SU-DHL-6 (cell line): ENCODE measurements at regions not wholly inside any gene's neighbourhood (a gene's known extent, or its start where the extent isn't known, plus 50 kb on each side); places are given as distances from the start of the nearest gene placed in this dataset.

Experiments
- H2AFZ ChIP-seq: fragments of 200-600 bp; sonication (generic); 2 replicates; pipeline ENCODE4 v1.6.1; 2014; ENCODE audit warnings: low read depth, mild to moderate bottlenecking, moderate library complexity, mixed read lengths, antibody characterized with exemption, low read length; ENCODE audit not compliant: severe bottlenecking
- H3F3A ChIP-seq: fragments of 200-600 bp; shearing (Covaris generic); 2 replicates; pipeline ENCODE4 v1.6.0; 2016; ENCODE audit warnings: antibody characterized with exemption, mild to moderate bottlenecking; ENCODE audit not compliant: insufficient read depth
- H3K27ac ChIP-seq: fragments of 200-600 bp; sonication (generic); 2 replicates; pipeline ENCODE4 v1.5.1; 2016; ENCODE audit warnings: low read depth, mild to moderate bottlenecking, low read length, moderate library complexity, mixed read lengths
- H3K27me3 ChIP-seq: fragments of 200-600 bp; sonication (generic), shearing (Covaris generic); 2 replicates; pipeline ENCODE4 v1.6.0; 2014; ENCODE audit warnings: mild to moderate bottlenecking, low read length
- H3K36me3 ChIP-seq: fragments of 200-600 bp; sonication (generic); 2 replicates; pipeline ENCODE4 v1.6.1; 2014; ENCODE audit warnings: mild to moderate bottlenecking, low read length, mixed read lengths
- H3K4me2 ChIP-seq: fragments of 300-600, 200-600 bp; shearing (Covaris generic), sonication (generic); 2 replicates; pipeline ENCODE4 v1.6.0; 2014; ENCODE audit warnings: low read length, low read depth, mild to moderate bottlenecking; ENCODE audit not compliant: poor library complexity, severe bottlenecking
- H3K4me3 ChIP-seq: fragments of 200-600 bp; sonication (generic); 2 replicates; pipeline ENCODE4 v1.5.1; 2014; ENCODE audit warnings: antibody characterized with exemption, low read length, mild to moderate bottlenecking, mixed read lengths; ENCODE audit not compliant: insufficient read depth, poor library complexity, severe bottlenecking
- H3K79me2 ChIP-seq: fragments of 200-600 bp; sonication (generic); 2 replicates; pipeline ENCODE4 v1.6.1; 2014; ENCODE audit warnings: mild to moderate bottlenecking, low read length, moderate library complexity; ENCODE audit not compliant: insufficient read depth
- H3K9ac ChIP-seq: fragments of 200-600 bp; sonication (generic); 2 replicates; pipeline ENCODE4 v1.7.0; 2014; ENCODE audit warnings: mild to moderate bottlenecking, low read length
- H3K9me2 ChIP-seq: fragments of 200-600 bp; sonication (generic); replicated peaks from 2 replicates; pipeline ENCODE4 v1.6.1; 2014; ENCODE audit warnings: low read length; ENCODE audit not compliant: insufficient read depth
- H3K9me3 ChIP-seq: fragments of 200-600 bp; sonication (generic); 2 replicates; pipeline ENCODE4 v1.6.1; 2014; ENCODE audit warnings: low read length, mixed read lengths; ENCODE audit not compliant: insufficient read depth
- H4K20me1 ChIP-seq: fragments of 200-600 bp; sonication (generic); 2 replicates; pipeline ENCODE4 v1.6.1; 2014; ENCODE audit warnings: low read depth, mild to moderate bottlenecking, antibody characterized with exemption, low read length, moderate library complexity, mixed read lengths
- CTCF ChIP-seq: fragments of 200-600 bp; sonication (generic); IDR thresholded peaks from one replicate; pipeline ENCODE4 v1.5.1; 2017; ENCODE audit warnings: antibody characterized with exemption, mild to moderate bottlenecking, low read length, moderate library complexity; ENCODE audit not compliant: insufficient read depth, poor library complexity, severe bottlenecking
- EZH2phosphoT487 ChIP-seq: fragments of 200-600 bp; sonication (generic), shearing (Covaris generic); conservative IDR thresholded peaks from 2 replicates; pipeline ENCODE4 v1.6.1; 2018; ENCODE audit warnings: mild to moderate bottlenecking, antibody characterized with exemption, low read length, moderate library complexity, mixed read lengths

- no peak overlapping the region for H3K4me3 ChIP-seq
- no peaks in the 10 kb centered on the region for H3K9me2 ChIP-seq
- no peak overlapping the region for H3K4me2 ChIP-seq
- no peaks in the 10 kb centered on the region for H3K79me2 ChIP-seq
- no peaks in the 10 kb centered on the region for H4K20me1 ChIP-seq
- no peaks in the 10 kb centered on the region for H3F3A ChIP-seq
- H2AFZ ChIP-seq: no peak overlapping the region
- TF ChIP-seq EZH2phosphoT487 (no peak), CTCF (no peak)
- H3K27me3 ChIP-seq: no peaks in the 10 kb centered on the region
- H3K9me3 ChIP-seq: no peaks in the 10 kb centered on the region
- H3K9ac ChIP-seq: no peak overlapping the region
- H3K27ac ChIP-seq: no peak overlapping the region
- no peaks in the 10 kb centered on the region for H3K36me3 ChIP-seq
Observed at GRCh38 chr1:56400526-56400925, 178.8 kb downstream of the PLPP3 start.

GRCh38 chr1:56399795-56400194, 179.6 kb downstream of the PLPP3 start:
- Histone ChIP-seq H3K27ac (no peak overlapping the region), H3K9me3 (no peaks in the 10 kb centered on the region)

GRCh38 chr1:56399326-56399725, 180.0 kb downstream of the PLPP3 start:
- Histone ChIP-seq H3K36me3 (no peaks in the 10 kb centered on the region), H3K27me3 (no peaks in the 10 kb centered on the region), H3K9me2 (no peaks in the 10 kb centered on the region), H3F3A (no peaks in the 10 kb centered on the region), H3K9ac (no peak overlapping the region), H4K20me1 (no peaks in the 10 kb centered on the region), H3K27ac (no peak overlapping the region), H3K4me3 (no peak overlapping the region), H3K79me2 (no peaks in the 10 kb centered on the region), H3K4me2 (no peak overlapping the region), H2AFZ (no peak overlapping the region), H3K9me3 (no peaks in the 10 kb centered on the region)
- TF ChIP-seq CTCF: no peak

More at GRCh38 chr1:56399795-56400194, 179.6 kb downstream of the PLPP3 start:
- no peaks in the 10 kb centered on the region for H4K20me1 ChIP-seq
- no peak overlapping the region for H2AFZ ChIP-seq
- no peak overlapping the region for H3K4me3 ChIP-seq
- H3K9me2 ChIP-seq: no peaks in the 10 kb centered on the region
- no peaks in the 10 kb centered on the region for H3F3A ChIP-seq
- H3K4me2 ChIP-seq: no peak overlapping the region
- no peak overlapping the region for H3K9ac ChIP-seq
- TF ChIP-seq CTCF: no peak
- H3K36me3 ChIP-seq: no peaks in the 10 kb centered on the region
- no peaks in the 10 kb centered on the region for H3K79me2 ChIP-seq
- H3K27me3 ChIP-seq: no peaks in the 10 kb centered on the region

GRCh38 chr1:56397811-56398231, 181.5 kb downstream of the PLPP3 start:
- Histone ChIP-seq H3F3A (no peaks in the 10 kb centered on the region), H3K27ac (no peak overlapping the region), H4K20me1 (no peaks in the 10 kb centered on the region), H3K4me2 (no peak overlapping the region), H3K9ac (no peak overlapping the region), H3K9me2 (0 out of 2 replicates have a peak, but pooled peaks cover 3% of the 10 kb centered on the region), H3K4me3 (no peak overlapping the region), H3K27me3 (no peaks in the 10 kb centered on the region), H3K9me3 (no peaks in the 10 kb centered on the region), H2AFZ (no peak overlapping the region), H3K36me3 (no peaks in the 10 kb centered on the region), H3K79me2 (no peaks in the 10 kb centered on the region)
- TF ChIP-seq EZH2phosphoT487 (no peak), CTCF (no peak)
